H1 (cell line): ENCODE measurements at regions not wholly inside any gene's neighbourhood (a gene's known extent, or its start where the extent isn't known, plus 50 kb on each side); places are given as distances from the start of the nearest gene placed in this dataset.

Experiments
- CTCF ChIA-PET: fragments of 300-600 bp; sonication (Branson Sonifier 250); formaldehyde crosslinking; loops from one replicate; lab custom pipeline; 2021; ENCODE audit not compliant: partially characterized antibody; lab: Charles Lee
- POLR2A ChIA-PET: fragments of 300-600 bp; sonication (Branson Sonifier 250); formaldehyde crosslinking; loops from one replicate; lab custom pipeline; 2021; ENCODE audit warnings: inconsistent platforms; ENCODE audit not compliant: partially characterized antibody; lab: Charles Lee
- DNase-seq, 2 experiments: peaks; one replicate each; pipeline versions ENCODE4 v3.0.0 to v3.0.0-alpha.2; 2010 to 2022; ENCODE audit warnings: low spot score in 2 of 2, low read depth in 1 of 2, mixed read lengths in 1 of 2
- FAIRE-seq: peaks from 2 replicates; lab custom pipeline; 2011; peaks lifted over from hg19 to GRCh38; lab: Jason Lieb, UNC
- H2AFZ ChIP-seq: 2 replicates; pipeline ENCODE4 v1.8.1; 2012; ENCODE audit warnings: low read length, inconsistent platforms
- H2AK5ac ChIP-seq: 2 replicates; pipeline ENCODE4 v1.6.1; 2013; ENCODE audit warnings: low read depth, low read length
- H2BK120ac ChIP-seq: replicated peaks from 2 replicates; pipeline ENCODE3; 2013; ENCODE audit warnings: low read depth, low read length, inconsistent platforms
- H2BK12ac ChIP-seq: 2 replicates; pipeline ENCODE4 v1.6.1; 2013; ENCODE audit warnings: low read depth, low read length
- H2BK15ac ChIP-seq: 2 replicates; pipeline ENCODE4 v1.6.1; 2013; ENCODE audit warnings: low read length
- H2BK20ac ChIP-seq: 2 replicates; pipeline ENCODE4 v1.6.1; 2013; ENCODE audit warnings: low read length
- H2BK5ac ChIP-seq: 2 replicates; pipeline ENCODE4 v1.6.1; 2013; ENCODE audit warnings: low read depth, low read length
- H3K14ac ChIP-seq: 2 replicates; pipeline ENCODE4 v1.6.1; 2013; ENCODE audit warnings: inconsistent platforms; ENCODE audit not compliant: insufficient read length
- H3K18ac ChIP-seq: 2 replicates; pipeline ENCODE4 v1.6.1; 2013; ENCODE audit warnings: low read length; ENCODE audit errors: extremely low read depth
- H3K23ac ChIP-seq: 2 replicates; pipeline ENCODE4 v1.6.1; 2013; ENCODE audit warnings: inconsistent platforms; ENCODE audit not compliant: insufficient read length
- H3K23me2 ChIP-seq: 2 replicates; pipeline ENCODE4 v1.6.1; 2013; ENCODE audit warnings: low read depth, low read length
- H3K27ac ChIP-seq: 2 replicates; pipeline ENCODE4 v1.6.1; 2011; ENCODE audit warnings: low read depth, low read length, inconsistent platforms
- H3K27me3 ChIP-seq, 4 experiments: replicated peaks in 1 of 4; 1 replicate in 1 of 4; 2 replicates in 3 of 4; pipeline versions ENCODE4 v1.6.1 to v1.8.1; 2011 to 2013; ENCODE audit warnings: low read length in 3 of 4, mild to moderate bottlenecking in 3 of 4, inconsistent platforms in 2 of 4, mixed read lengths in 2 of 4, moderate library complexity in 1 of 4; ENCODE audit not compliant: control insufficient read depth in 3 of 4, insufficient read depth in 3 of 4; ENCODE audit errors: extremely low read depth in 1 of 4
- H3K36me3 ChIP-seq, 4 experiments: 2 replicates each; pipeline versions ENCODE4 v1.6.1 to v1.8.1; 2011 to 2013; ENCODE audit warnings: mild to moderate bottlenecking in 4 of 4, low read length in 3 of 4, moderate library complexity in 2 of 4, control low read depth in 1 of 4, inconsistent platforms in 1 of 4; ENCODE audit not compliant: insufficient read depth in 4 of 4, control insufficient read depth in 2 of 4
- H3K4ac ChIP-seq: replicated peaks from 2 replicates; pipeline ENCODE3; 2013; ENCODE audit warnings: low read length, low read depth, mixed read lengths, inconsistent platforms; ENCODE audit not compliant: insufficient read length
- H3K4me1 ChIP-seq, 4 experiments: replicated peaks in 1 of 4; 1 replicate in 1 of 4; 2 replicates in 3 of 4; pipeline versions ENCODE4 v1.6.1 to v1.8.1; 2011 to 2013; ENCODE audit warnings: low read length in 3 of 4, inconsistent platforms in 2 of 4, mixed read lengths in 1 of 4; ENCODE audit not compliant: insufficient read depth in 4 of 4, control insufficient read depth in 3 of 4
- H3K4me2 ChIP-seq, 2 experiments: 2 replicates each; pipeline versions ENCODE4 v1.6.1 to v1.8.1; 2011 to 2013; ENCODE audit warnings: low read depth in 2 of 2, low read length in 2 of 2, control low read depth in 1 of 2, inconsistent platforms in 1 of 2, mild to moderate bottlenecking in 1 of 2; ENCODE audit not compliant: insufficient read depth in 1 of 2
- H3K4me3 ChIP-seq, 4 experiments: fragments of 200-600, 300-600 bp in 1 of 4; sonication (generic), shearing (Covaris generic), sonication (Bioruptor Twin) in 1 of 4; 2 replicates each; pipeline versions ENCODE4 v1.5.1 to v1.8.1; 2011 to 2016; ENCODE audit warnings: low read length in 4 of 4, low read depth in 3 of 4, control low read depth in 2 of 4, inconsistent platforms in 2 of 4, mild to moderate bottlenecking in 2 of 4, mixed read lengths in 1 of 4, moderate library complexity in 1 of 4; ENCODE audit not compliant: insufficient read depth in 2 of 4; ENCODE audit errors: extremely low read depth in 1 of 4
- H3K56ac ChIP-seq: replicated peaks from 2 replicates; pipeline ENCODE3; 2013; ENCODE audit warnings: low read depth, mild to moderate bottlenecking, mixed read lengths, low read length, inconsistent platforms; ENCODE audit not compliant: insufficient read length
- H3K79me1 ChIP-seq: 2 replicates; pipeline ENCODE4 v1.6.1; 2013; ENCODE audit warnings: low read depth, low read length, control low read depth
- H3K79me2 ChIP-seq, 2 experiments: 2 replicates each; pipeline versions ENCODE4 v1.6.1 to v1.8.1; 2012 to 2013; ENCODE audit warnings: low read length in 2 of 2, mild to moderate bottlenecking in 2 of 2, inconsistent platforms in 1 of 2; ENCODE audit not compliant: insufficient read depth in 2 of 2, control insufficient read depth in 1 of 2
- H3K9ac ChIP-seq, 4 experiments: replicated peaks in 1 of 4; 1 replicate in 1 of 4; 2 replicates in 3 of 4; pipeline versions ENCODE4 v1.6.1 to v1.8.1; 2011 to 2013; ENCODE audit warnings: low read depth in 3 of 4, low read length in 3 of 4, control low read depth in 2 of 4, mild to moderate bottlenecking in 2 of 4, moderate library complexity in 2 of 4, inconsistent platforms in 1 of 4; ENCODE audit errors: extremely low read depth in 1 of 4
- H3K9me3 ChIP-seq, 2 experiments: 2 replicates each; pipeline versions ENCODE4 v1.6.1 to v1.8.1; 2012 to 2013; ENCODE audit warnings: mild to moderate bottlenecking in 2 of 2, moderate library complexity in 2 of 2, control low read depth in 1 of 2, inconsistent platforms in 1 of 2, low read depth in 1 of 2, low read length in 1 of 2, mixed read lengths in 1 of 2; ENCODE audit not compliant: insufficient read depth in 2 of 2
- H4K20me1 ChIP-seq, 2 experiments: replicated peaks in 1 of 2; 2 replicates each; pipeline versions ENCODE3 to v1.8.1; 2011 to 2013; ENCODE audit warnings: inconsistent platforms in 2 of 2, low read length in 2 of 2, mild to moderate bottlenecking in 1 of 2; ENCODE audit not compliant: insufficient read depth in 2 of 2, control insufficient read depth in 1 of 2
- H4K5ac ChIP-seq: 2 replicates; pipeline ENCODE4 v1.6.1; 2013; ENCODE audit warnings: low read length, low read depth, mixed read lengths, inconsistent platforms; ENCODE audit not compliant: insufficient read length
- H4K8ac ChIP-seq: 2 replicates; pipeline ENCODE4 v1.8.0; 2013; ENCODE audit warnings: mild to moderate bottlenecking, moderate library complexity, low read length, inconsistent platforms; ENCODE audit not compliant: insufficient read depth; ENCODE audit errors: extremely low read depth
- H4K91ac ChIP-seq: replicated peaks from 2 replicates; pipeline ENCODE3; 2013; ENCODE audit warnings: low read length, mixed read lengths, inconsistent platforms; ENCODE audit not compliant: insufficient read length
- CBX8 ChIP-seq: fragments of 300-800, 300-1000 bp; sonication (generic); IDR thresholded peaks from 2 replicates; pipeline ENCODE4 v1.7.1; 2016; ENCODE audit warnings: low read depth, low read length, borderline replicate concordance
- CHD1 ChIP-seq: IDR thresholded peaks from 2 replicates; pipeline ENCODE4 v1.6.1; 2012; ENCODE audit warnings: low read depth, low read length, improper control_type of control experiment
- EP300 ChIP-seq, 2 experiments: IDR thresholded peaks; 1 replicate in 1 of 2; 2 replicates in 1 of 2; pipeline ENCODE4 v1.6.1; 2011 to 2012; ENCODE audit warnings: low read depth in 2 of 2, low read length in 2 of 2, mild to moderate bottlenecking in 2 of 2, borderline replicate concordance in 1 of 2, inconsistent platforms in 1 of 2, moderate library complexity in 1 of 2
- EZH2 ChIP-seq: fragments of 200-600 bp; sonication (generic); IDR thresholded peaks from 2 replicates; pipeline ENCODE4 v1.7.1; 2012; ENCODE audit warnings: low read depth, mild to moderate bottlenecking, moderate library complexity, low read length, inconsistent platforms; ENCODE audit not compliant: severe bottlenecking
- HDAC2 ChIP-seq, 2 experiments: fragments of 300-600 bp in 1 of 2; sonication (generic) in 1 of 2; IDR thresholded peaks; 2 replicates each; pipeline ENCODE4 v1.6.1; 2011 to 2012; ENCODE audit warnings: low read depth in 2 of 2, low read length in 2 of 2, mild to moderate bottlenecking in 2 of 2, moderate library complexity in 2 of 2, borderline replicate concordance in 1 of 2, inconsistent platforms in 1 of 2
- HDAC6 ChIP-seq: IDR thresholded peaks from one replicate; pipeline ENCODE4 v1.7.1; 2012; ENCODE audit warnings: low read depth, mild to moderate bottlenecking, inconsistent platforms, low read length, moderate library complexity
- KDM4A ChIP-seq: IDR thresholded peaks from one replicate; pipeline ENCODE4 v1.7.1; 2012; ENCODE audit warnings: low read depth, mild to moderate bottlenecking, moderate library complexity, low read length, inconsistent platforms; ENCODE audit not compliant: severe bottlenecking
- NRF1 ChIP-seq: IDR thresholded peaks from 2 replicates; pipeline ENCODE4 v1.6.1; 2011; ENCODE audit warnings: mild to moderate bottlenecking, low read depth, low read length, improper control_type of control experiment
- RBBP5 ChIP-seq: IDR thresholded peaks from 2 replicates; pipeline ENCODE4 v1.7.1; 2012; ENCODE audit warnings: low read depth, mild to moderate bottlenecking, inconsistent platforms, low read length, moderate library complexity, borderline replicate concordance
- RNF2 ChIP-seq: fragments of 200-900, 300-1000 bp; sonication (generic); IDR thresholded peaks from 2 replicates; pipeline ENCODE4 v1.7.1; 2016; ENCODE audit warnings: borderline replicate concordance, low read depth, mild to moderate bottlenecking, antibody characterized with exemption, low read length; ENCODE audit not compliant: poor library complexity, severe bottlenecking; ENCODE audit errors: missing control alignments
- SIN3A ChIP-seq, 2 experiments: IDR thresholded peaks in 1 of 2; conservative IDR thresholded peaks in 1 of 2; 2 replicates each; pipeline ENCODE4 v1.6.1; 2011 to 2012; ENCODE audit warnings: low read length in 2 of 2, improper control_type of control experiment in 1 of 2, low read depth in 1 of 2, mild to moderate bottlenecking in 1 of 2
- SP2 ChIP-seq: IDR thresholded peaks from 2 replicates; pipeline ENCODE4 v1.6.1; 2012; ENCODE audit warnings: mild to moderate bottlenecking, low read length, inconsistent platforms
- SRF ChIP-seq: IDR thresholded peaks from 2 replicates; pipeline ENCODE4 v1.6.1; 2011; ENCODE audit warnings: mild to moderate bottlenecking, low read depth, low read length, moderate library complexity
- TAF7 ChIP-seq: optimal IDR thresholded peaks from 2 replicates; pipeline ENCODE3; 2011; ENCODE audit warnings: low read depth, mild to moderate bottlenecking, inconsistent platforms, low read length, moderate library complexity, borderline replicate concordance
- TEAD4 ChIP-seq: IDR thresholded peaks from 2 replicates; pipeline ENCODE4 v1.6.1; 2012; ENCODE audit warnings: low read depth, low read length, inconsistent platforms, mixed read lengths

DNA sequence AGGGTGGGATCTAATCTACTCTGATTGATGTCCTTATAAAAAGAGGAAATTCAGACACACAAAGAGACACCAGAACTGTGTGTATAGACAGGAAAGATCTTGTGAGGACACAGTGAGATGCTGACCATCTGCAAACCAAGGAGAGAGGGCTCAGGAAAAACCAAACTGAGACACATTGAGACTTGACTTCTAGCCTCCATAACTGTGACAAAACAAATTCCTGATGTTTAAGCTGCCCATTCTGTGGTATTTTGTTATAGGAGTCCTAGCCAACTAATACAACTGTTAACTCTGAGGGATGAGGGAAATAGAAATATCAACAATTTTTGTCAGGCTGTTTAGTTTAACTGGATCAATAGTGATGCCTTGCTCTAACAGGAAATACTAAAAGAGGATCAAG, 93.4 kb upstream of the COL3A1 start:
- H3K56ac ChIP-seq: no peak overlapping the region
- no peak overlapping the region for H2AFZ ChIP-seq
- H2BK5ac ChIP-seq: no peak overlapping the region
- no peak overlapping the region for H3K4me2 ChIP-seq
- H3K18ac ChIP-seq: no peak overlapping the region
- H3K4ac ChIP-seq: no peak overlapping the region
- no peak overlapping the region for H2BK12ac ChIP-seq
- no peaks in the 10 kb centered on the region for H3K4me1 ChIP-seq
- H2BK15ac ChIP-seq: no peak overlapping the region
- no peaks in the 10 kb centered on the region for H3K27me3 ChIP-seq
- no peak overlapping the region for H3K14ac ChIP-seq
- H3K79me2 ChIP-seq: no peaks in the 10 kb centered on the region
- no peak overlapping the region for H4K91ac ChIP-seq
- H3K79me1 ChIP-seq: no peaks in the 10 kb centered on the region
- no peak overlapping the region for H2BK20ac ChIP-seq
- no peaks in the 10 kb centered on the region; the same call in 1 of the 2 replicates for H3K23me2 ChIP-seq
- no peaks in the 10 kb centered on the region for H3K36me3 ChIP-seq
- DNase-seq (no peak), FAIRE-seq (no peak)
- ChIA-PET CTCF (no interaction called here), POLR2A (no interaction called here)
- no peak overlapping the region for H3K27ac ChIP-seq
- H3K9ac ChIP-seq: no peak overlapping the region
- H2BK120ac ChIP-seq: no peak overlapping the region
- H3K4me3 ChIP-seq: no peak overlapping the region
- H4K20me1 ChIP-seq: no peaks in the 10 kb centered on the region
- no peak overlapping the region for H2AK5ac ChIP-seq
- no peak overlapping the region for H4K8ac ChIP-seq
- H3K23ac ChIP-seq: no peak overlapping the region
- no peak overlapping the region for H4K5ac ChIP-seq
- H3K9me3 ChIP-seq: no peaks in the 10 kb centered on the region
- TF ChIP-seq TEAD4 (no peak), SRF (no peak), SP2 (no peak), CHD1 (no peak), EP300 (IDR thresholded peaks at IDR 0.05; ENCODE audit: borderline replicate concordance in 1 of 2, low read depth in 2 of 2, low read length in 2 of 2) (no peak), CBX8 (no peak), TAF7 (no peak), RBBP5 (no peak), RNF2 (no peak), SIN3A (conservative IDR thresholded peaks at IDR 0.05 in 1 of 2, IDR thresholded peaks at IDR 0.05 in 1 of 2; ENCODE audit: low read depth in 1 of 2, low read length in 2 of 2) (no peak), NRF1 (no peak), HDAC2 (IDR thresholded peaks at IDR 0.05; ENCODE audit: borderline replicate concordance in 1 of 2, low read depth in 2 of 2, low read length in 2 of 2) (no peak), KDM4A (no peak), EZH2 (no peak), HDAC6 (no peak)
